HCT116 (cell line): ENCODE measurements at regions not wholly inside any gene's neighbourhood (a gene's known extent, or its start where the extent isn't known, plus 50 kb on each side); places are given as distances from the start of the nearest gene placed in this dataset.

ENCODE experiments used
- ATAC-seq: fragments of 200-7000 bp; cut with Tn5 transposase; 2 replicates; pipeline ENCODE4 v1.9.1; 2020; ENCODE audit warnings: mild to moderate bottlenecking, moderate library complexity
- BruUV-seq: library from RNA; stranded (reverse); fragments of 400-500 nt; replicated peaks from 2 replicates; lab custom pipeline; 2021; lab: Mats Ljungman, UMichigan
- CTCF ChIA-PET: fragments of 300-600 bp; sonication (Branson Sonifier 250); formaldehyde crosslinking; loops from one replicate; lab custom pipeline; 2021; ENCODE audit warnings: antibody characterized with exemption; lab: Charles Lee
- POLR2A ChIA-PET: fragments of 300-600, 350-600 bp; sonication (Branson Sonifier 250); formaldehyde crosslinking; loops from one replicate; lab custom pipeline; 2021; ENCODE audit warnings: antibody characterized with exemption; lab: Charles Lee
- RAD21 ChIA-PET, 2 experiments: fragments of 300-600 bp; sonication (Branson Sonifier 250); formaldehyde crosslinking; loops; one replicate each; lab custom pipeline; 2023; ENCODE audit warnings: low total read pairs in 2 of 2; ENCODE audit not compliant: uncharacterized antibody in 2 of 2, unreplicated experiment in 2 of 2, low non-redundant PET in 1 of 2; lab: Charles Lee
- DNase-seq: peaks from one replicate; pipeline ENCODE4 v3.0.0-alpha.2; 2010; ENCODE audit warnings: low read depth, low spot score
- H2AFZ ChIP-seq: fragments of 200-600 bp; shearing (Covaris generic), sonication (generic); 2 replicates; pipeline ENCODE4 v1.6.1; 2017; ENCODE audit warnings: low read depth, mixed run types, mixed read lengths, antibody characterized with exemption, low read length; ENCODE audit not compliant: poor library complexity, severe bottlenecking
- H3K27ac ChIP-seq: 2 replicates; pipeline ENCODE4 v1.5.1; 2012; ENCODE audit warnings: low read depth, low read length
- H3K27me3 ChIP-seq: fragments of 200-600 bp; sonication (generic); 2 replicates; pipeline ENCODE4 v1.6.1; 2016; ENCODE audit warnings: mixed run types, low read length, mixed read lengths; ENCODE audit not compliant: insufficient read depth
- H3K36me3 ChIP-seq, 2 experiments: fragments of 200-500 bp in 1 of 2; fragments of 200-600 bp in 1 of 2; sonication (Bioruptor generic) in 1 of 2; sonication (generic) in 1 of 2; 2 replicates each; pipeline versions ENCODE4 v1.5.1 to v1.6.1; 2014 to 2016; ENCODE audit warnings: low read length in 2 of 2, inconsistent platforms in 1 of 2, mixed read lengths in 1 of 2, mixed run types in 1 of 2; ENCODE audit not compliant: insufficient read depth in 2 of 2, control insufficient read depth in 1 of 2
- H3K4me1 ChIP-seq, 2 experiments: fragments of 200-600 bp in 1 of 2; sonication (generic) in 1 of 2; 2 replicates each; pipeline versions ENCODE4 v1.5.1 to v1.6.1; 2012 to 2017; ENCODE audit warnings: low read length in 2 of 2, inconsistent platforms in 1 of 2, mild to moderate bottlenecking in 1 of 2, mixed read lengths in 1 of 2, mixed run types in 1 of 2, moderate library complexity in 1 of 2; ENCODE audit not compliant: insufficient read depth in 2 of 2, control insufficient read depth in 1 of 2
- H3K4me2 ChIP-seq: fragments of 200-600 bp; sonication (generic); 2 replicates; pipeline ENCODE4 v1.6.1; 2017; ENCODE audit warnings: mixed run types, low read length, mixed read lengths
- H3K4me3 ChIP-seq, 2 experiments: fragments of 200-600 bp in 1 of 2; sonication (generic) in 1 of 2; replicated peaks in 1 of 2; 2 replicates each; pipeline ENCODE4 v1.5.1; 2011 to 2016; ENCODE audit warnings: low read length in 2 of 2, control low read depth in 1 of 2, low read depth in 1 of 2, mild to moderate bottlenecking in 1 of 2, mixed read lengths in 1 of 2, mixed run types in 1 of 2
- H3K79me2 ChIP-seq: fragments of 200-600 bp; sonication (generic); 2 replicates; pipeline ENCODE4 v1.6.1; 2017; ENCODE audit warnings: mild to moderate bottlenecking, mixed run types, low read length, moderate library complexity, mixed read lengths; ENCODE audit not compliant: insufficient read depth
- H3K9ac ChIP-seq: fragments of 200-600 bp; sonication (generic); 2 replicates; pipeline ENCODE4 v1.6.1; 2016; ENCODE audit warnings: low read length, mixed read lengths
- H3K9me2 ChIP-seq: fragments of 200-600 bp; sonication (generic), shearing (Covaris generic); 2 replicates; pipeline ENCODE4 v1.6.1; 2017; ENCODE audit warnings: mixed run types, mild to moderate bottlenecking, moderate library complexity; ENCODE audit not compliant: insufficient read depth
- H3K9me3 ChIP-seq, 2 experiments: fragments of 200-500 bp in 1 of 2; fragments of 200-600 bp in 1 of 2; sonication (Bioruptor generic) in 1 of 2; sonication (generic) in 1 of 2; 2 replicates each; pipeline ENCODE4 v1.6.1; 2014 to 2017; ENCODE audit warnings: low read length in 2 of 2, mixed read lengths in 2 of 2, inconsistent platforms in 1 of 2, low read depth in 1 of 2, mild to moderate bottlenecking in 1 of 2, mixed run types in 1 of 2, moderate library complexity in 1 of 2; ENCODE audit not compliant: control insufficient read depth in 1 of 2, insufficient read depth in 1 of 2
- H4K20me1 ChIP-seq: fragments of 200-600 bp; sonication (generic), shearing (Covaris generic); 2 replicates; pipeline ENCODE4 v1.6.1; 2017; ENCODE audit warnings: mixed run types, mild to moderate bottlenecking, moderate library complexity; ENCODE audit not compliant: insufficient read depth
- CEBPB ChIP-seq: IDR thresholded peaks from 2 replicates; pipeline ENCODE4 v1.6.1; 2012; ENCODE audit warnings: low read depth
- EGR1 ChIP-seq: IDR thresholded peaks from 2 replicates; pipeline ENCODE4 v1.6.1; 2012; ENCODE audit warnings: low read depth
- ELF1 ChIP-seq: IDR thresholded peaks from 2 replicates; pipeline ENCODE4 v1.6.1; 2012; ENCODE audit warnings: low read depth, borderline replicate concordance
- EZH2 ChIP-seq: fragments of 200-600 bp; sonication (generic); IDR thresholded peaks from 2 replicates; pipeline ENCODE4 v1.6.1; 2017; ENCODE audit warnings: antibody characterized with exemption, mixed run types
- EZH2phosphoT487 ChIP-seq: fragments of 200-600 bp; IDR thresholded peaks from 2 replicates; pipeline ENCODE4 v1.6.1; 2018; ENCODE audit warnings: antibody characterized with exemption, borderline replicate concordance
- FOSL1 ChIP-seq: IDR thresholded peaks from 2 replicates; pipeline ENCODE4 v1.6.1; 2012; ENCODE audit warnings: low read depth
- POLR2AphosphoS5 ChIP-seq: IDR thresholded peaks from 2 replicates; pipeline ENCODE4 v1.6.1; 2011; ENCODE audit warnings: mild to moderate bottlenecking, low read depth, low read length, moderate library complexity
- SIN3A ChIP-seq: IDR thresholded peaks from 2 replicates; pipeline ENCODE4 v1.6.1; 2012; ENCODE audit warnings: low read depth
- SP1 ChIP-seq: IDR thresholded peaks from 2 replicates; pipeline ENCODE4 v1.6.1; 2012; ENCODE audit warnings: low read depth
- TCF7L2 ChIP-seq: IDR thresholded peaks from 2 replicates; pipeline ENCODE4 v1.7.0; 2011; ENCODE audit warnings: borderline replicate concordance, inconsistent platforms; ENCODE audit not compliant: insufficient read depth, insufficient read length; ENCODE audit errors: extremely low read depth
- YY1 ChIP-seq: IDR thresholded peaks from 2 replicates; pipeline ENCODE4 v1.6.1; 2011; ENCODE audit warnings: low read length, low read depth, moderate library complexity, mild to moderate bottlenecking; ENCODE audit not compliant: insufficient replicate concordance; ENCODE audit errors: extremely low read depth
- ZNF274 ChIP-seq: fragments of 200-500 bp; sonication (Bioruptor generic); IDR thresholded peaks from 2 replicates; pipeline ENCODE4 v1.6.1; 2014; ENCODE audit warnings: mild to moderate bottlenecking, low read depth, low read length, inconsistent platforms
- intact Hi-C: fragments of 100-400 bp; cut with micrococcal nuclease; formaldehyde crosslinking; loops from 2 replicates; pipeline ENCODE4 v1.10.0; 2022
- TF ChIP-seq, protein P1 (sequence below): IDR thresholded peaks from 2 replicates; pipeline ENCODE4 v1.6.1; 2011; ENCODE audit warnings: mild to moderate bottlenecking, low read length, moderate library complexity; ENCODE audit not compliant: insufficient replicate concordance; ENCODE audit errors: extremely low read depth
- TF ChIP-seq, protein P2 (sequence below): IDR thresholded peaks from 2 replicates; pipeline ENCODE4 v1.6.1; 2012; ENCODE audit warnings: low read depth
- TF ChIP-seq, protein P3 (sequence below), 3 experiments: fragments of 200-600 bp in 1 of 3; sonication (generic) in 1 of 3; IDR thresholded peaks in 2 of 3; conservative IDR thresholded peaks in 1 of 3; 2 replicates each; pipeline ENCODE4 v1.5.1; 2012 to 2017; ENCODE audit warnings: low read depth in 2 of 3, low read length in 2 of 3, antibody characterized with exemption in 1 of 3, borderline replicate concordance in 1 of 3, control low read depth in 1 of 3, mild to moderate bottlenecking in 1 of 3, mixed read lengths in 1 of 3, mixed run types in 1 of 3, moderate library complexity in 1 of 3; ENCODE audit not compliant: insufficient read depth in 1 of 3

DNA sequence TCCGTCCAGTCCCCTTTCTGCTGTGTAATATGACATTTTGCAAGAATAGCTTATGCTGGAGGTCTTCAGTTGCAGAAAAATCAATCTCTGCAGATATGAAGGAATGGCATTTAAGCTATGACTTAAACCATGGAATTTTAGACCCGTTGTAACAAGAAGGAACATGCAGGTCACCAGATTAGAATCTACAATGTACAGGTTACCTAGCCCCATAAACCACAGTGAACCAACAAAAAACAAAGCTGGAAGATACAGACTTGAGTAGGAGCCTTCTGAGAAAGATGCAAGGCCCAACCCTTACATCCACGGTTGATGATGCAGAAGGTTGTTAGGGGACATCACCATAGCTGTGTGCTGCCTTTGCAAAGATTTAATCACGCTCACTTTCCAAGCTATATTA is 132.5 kb downstream of the WT1 start (continued):
- TF ChIP-seq, protein P1, sequence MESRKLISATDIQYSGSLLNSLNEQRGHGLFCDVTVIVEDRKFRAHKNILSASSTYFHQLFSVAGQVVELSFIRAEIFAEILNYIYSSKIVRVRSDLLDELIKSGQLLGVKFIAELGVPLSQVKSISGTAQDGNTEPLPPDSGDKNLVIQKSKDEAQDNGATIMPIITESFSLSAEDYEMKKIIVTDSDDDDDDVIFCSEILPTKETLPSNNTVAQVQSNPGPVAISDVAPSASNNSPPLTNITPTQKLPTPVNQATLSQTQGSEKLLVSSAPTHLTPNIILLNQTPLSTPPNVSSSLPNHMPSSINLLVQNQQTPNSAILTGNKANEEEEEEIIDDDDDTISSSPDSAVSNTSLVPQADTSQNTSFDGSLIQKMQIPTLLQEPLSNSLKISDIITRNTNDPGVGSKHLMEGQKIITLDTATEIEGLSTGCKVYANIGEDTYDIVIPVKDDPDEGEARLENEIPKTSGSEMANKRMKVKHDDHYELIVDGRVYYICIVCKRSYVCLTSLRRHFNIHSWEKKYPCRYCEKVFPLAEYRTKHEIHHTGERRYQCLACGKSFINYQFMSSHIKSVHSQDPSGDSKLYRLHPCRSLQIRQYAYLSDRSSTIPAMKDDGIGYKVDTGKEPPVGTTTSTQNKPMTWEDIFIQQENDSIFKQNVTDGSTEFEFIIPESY: no peak
- TF ChIP-seq ELF1 (no peak), TCF7L2 (no peak), CEBPB (no peak)
- TF ChIP-seq, all 23 proteins: peak for 0

DNA sequence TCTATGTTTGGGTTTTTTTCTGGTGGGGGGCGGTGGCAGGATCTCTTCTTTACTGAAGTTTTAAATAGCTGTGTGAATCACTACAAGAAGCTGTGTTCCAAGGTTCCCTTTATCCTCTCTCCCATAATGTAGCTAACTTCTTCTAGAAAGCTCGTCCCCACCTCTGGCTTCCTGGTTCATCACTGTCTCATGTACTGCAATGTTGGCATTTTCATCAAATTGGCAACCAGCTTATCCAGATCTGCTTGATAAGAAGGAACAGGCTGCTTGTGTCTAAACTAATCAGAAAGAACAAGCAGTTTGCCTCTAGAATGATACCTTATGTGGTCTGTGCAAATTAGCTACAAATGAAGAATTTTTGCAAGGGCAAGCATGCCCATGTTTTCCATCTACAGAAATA is 130.8 kb downstream of the WT1 start:
- no peak overlapping the region for H3K4me3 ChIP-seq
- RAD21 ChIA-PET: no interaction called here
- TF ChIP-seq, protein P2, sequence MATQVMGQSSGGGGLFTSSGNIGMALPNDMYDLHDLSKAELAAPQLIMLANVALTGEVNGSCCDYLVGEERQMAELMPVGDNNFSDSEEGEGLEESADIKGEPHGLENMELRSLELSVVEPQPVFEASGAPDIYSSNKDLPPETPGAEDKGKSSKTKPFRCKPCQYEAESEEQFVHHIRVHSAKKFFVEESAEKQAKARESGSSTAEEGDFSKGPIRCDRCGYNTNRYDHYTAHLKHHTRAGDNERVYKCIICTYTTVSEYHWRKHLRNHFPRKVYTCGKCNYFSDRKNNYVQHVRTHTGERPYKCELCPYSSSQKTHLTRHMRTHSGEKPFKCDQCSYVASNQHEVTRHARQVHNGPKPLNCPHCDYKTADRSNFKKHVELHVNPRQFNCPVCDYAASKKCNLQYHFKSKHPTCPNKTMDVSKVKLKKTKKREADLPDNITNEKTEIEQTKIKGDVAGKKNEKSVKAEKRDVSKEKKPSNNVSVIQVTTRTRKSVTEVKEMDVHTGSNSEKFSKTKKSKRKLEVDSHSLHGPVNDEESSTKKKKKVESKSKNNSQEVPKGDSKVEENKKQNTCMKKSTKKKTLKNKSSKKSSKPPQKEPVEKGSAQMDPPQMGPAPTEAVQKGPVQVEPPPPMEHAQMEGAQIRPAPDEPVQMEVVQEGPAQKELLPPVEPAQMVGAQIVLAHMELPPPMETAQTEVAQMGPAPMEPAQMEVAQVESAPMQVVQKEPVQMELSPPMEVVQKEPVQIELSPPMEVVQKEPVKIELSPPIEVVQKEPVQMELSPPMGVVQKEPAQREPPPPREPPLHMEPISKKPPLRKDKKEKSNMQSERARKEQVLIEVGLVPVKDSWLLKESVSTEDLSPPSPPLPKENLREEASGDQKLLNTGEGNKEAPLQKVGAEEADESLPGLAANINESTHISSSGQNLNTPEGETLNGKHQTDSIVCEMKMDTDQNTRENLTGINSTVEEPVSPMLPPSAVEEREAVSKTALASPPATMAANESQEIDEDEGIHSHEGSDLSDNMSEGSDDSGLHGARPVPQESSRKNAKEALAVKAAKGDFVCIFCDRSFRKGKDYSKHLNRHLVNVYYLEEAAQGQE: no peak
- TF ChIP-seq SIN3A (no peak), ELF1 (no peak), ZNF274 (no peak), EZH2phosphoT487 (no peak), YY1 (no peak), FOSL1 (no peak), SP1 (no peak), EZH2 (no peak), EGR1 (no peak), POLR2AphosphoS5 (no peak)
- TF ChIP-seq, protein P3, sequence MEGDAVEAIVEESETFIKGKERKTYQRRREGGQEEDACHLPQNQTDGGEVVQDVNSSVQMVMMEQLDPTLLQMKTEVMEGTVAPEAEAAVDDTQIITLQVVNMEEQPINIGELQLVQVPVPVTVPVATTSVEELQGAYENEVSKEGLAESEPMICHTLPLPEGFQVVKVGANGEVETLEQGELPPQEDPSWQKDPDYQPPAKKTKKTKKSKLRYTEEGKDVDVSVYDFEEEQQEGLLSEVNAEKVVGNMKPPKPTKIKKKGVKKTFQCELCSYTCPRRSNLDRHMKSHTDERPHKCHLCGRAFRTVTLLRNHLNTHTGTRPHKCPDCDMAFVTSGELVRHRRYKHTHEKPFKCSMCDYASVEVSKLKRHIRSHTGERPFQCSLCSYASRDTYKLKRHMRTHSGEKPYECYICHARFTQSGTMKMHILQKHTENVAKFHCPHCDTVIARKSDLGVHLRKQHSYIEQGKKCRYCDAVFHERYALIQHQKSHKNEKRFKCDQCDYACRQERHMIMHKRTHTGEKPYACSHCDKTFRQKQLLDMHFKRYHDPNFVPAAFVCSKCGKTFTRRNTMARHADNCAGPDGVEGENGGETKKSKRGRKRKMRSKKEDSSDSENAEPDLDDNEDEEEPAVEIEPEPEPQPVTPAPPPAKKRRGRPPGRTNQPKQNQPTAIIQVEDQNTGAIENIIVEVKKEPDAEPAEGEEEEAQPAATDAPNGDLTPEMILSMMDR (IDR thresholded peaks at IDR 0.05 in 2 of 3, conservative IDR thresholded peaks at IDR 0.05 in 1 of 3; ENCODE audit: borderline replicate concordance in 1 of 3, insufficient read depth in 1 of 3, low read depth in 2 of 3, low read length in 2 of 3): no peak
- TF ChIP-seq, protein P1: no peak
- no peak overlapping the region for H2AFZ ChIP-seq
- POLR2A ChIA-PET: no interaction called here
- DNase-seq (no peak), ATAC-seq (no peak)
- intact Hi-C loops: no loop called here
- no peaks in the 10 kb centered on the region for H3K9me2 ChIP-seq
- CTCF ChIA-PET: interaction anchor here (1.2 to 3.2 kb wide), 4 partner anchors 8 to 1198 kb away, joined by 3 to 12 read pairs (median 6); no protein-coding TSS in a partner anchor
- H3K9ac ChIP-seq: no peak overlapping the region
- H4K20me1 ChIP-seq: no peaks in the 10 kb centered on the region
- no peaks in the 10 kb centered on the region for H3K79me2 ChIP-seq
- H3K4me2 ChIP-seq: no peak overlapping the region
- H3K9me3 ChIP-seq: no peaks in the 10 kb centered on the region
- no peaks in the 10 kb centered on the region for H3K4me1 ChIP-seq
- no peaks in the 10 kb centered on the region for H3K27me3 ChIP-seq
- BruUV-seq: no TSS peak
- no peak overlapping the region for H3K27ac ChIP-seq
- H3K36me3 ChIP-seq: no peaks in the 10 kb centered on the region
